D721Med (cell line): ENCODE measurements at regions not wholly inside any gene's neighbourhood (a gene's known extent, or its start where the extent isn't known, plus 50 kb on each side); places are given as distances from the start of the nearest gene placed in this dataset.
"Not testable (repeated sequence)": the region's sequence is repeated elsewhere in the genome, so short reads cannot be mapped to it uniquely, and the experiment has no call there.

Experiments
- DNase-seq: peaks from one replicate; pipeline ENCODE4 v3.0.0; 2011; ENCODE audit warnings: low spot score; ENCODE audit not compliant: insufficient read length
- FAIRE-seq: peaks from 2 replicates; lab custom pipeline; 2011; peaks lifted over from hg19 to GRCh38; lab: Jason Lieb, UNC
- TF ChIP-seq, protein P1 (sequence below): IDR thresholded peaks from 2 replicates; pipeline ENCODE4 v1.5.1; 2012; ENCODE audit warnings: mild to moderate bottlenecking, control low read depth; ENCODE audit not compliant: insufficient read depth; ENCODE audit errors: missing control alignments

DNA sequence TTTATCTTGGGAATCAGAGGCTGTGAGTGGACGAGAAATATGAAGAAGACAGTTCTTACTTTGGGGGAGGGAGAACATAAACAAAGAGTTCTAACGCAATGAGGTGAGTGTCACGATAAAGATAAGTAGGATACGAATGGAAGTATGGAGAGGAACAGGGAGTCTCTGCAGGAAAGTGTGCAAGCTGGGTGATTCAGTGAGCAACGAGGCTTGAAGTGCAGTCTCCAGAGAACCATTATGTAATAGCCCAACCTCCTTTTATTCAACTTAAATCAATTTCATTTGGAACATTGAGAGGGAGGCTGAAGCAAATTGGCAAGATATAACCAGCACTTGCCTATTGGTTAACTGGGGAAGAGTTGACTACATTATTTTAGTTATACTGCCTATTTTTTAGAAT, 99.3 kb upstream of the PLD5 start:
- DNase-seq (no peak), FAIRE-seq (no peak)
- TF ChIP-seq, protein P1, sequence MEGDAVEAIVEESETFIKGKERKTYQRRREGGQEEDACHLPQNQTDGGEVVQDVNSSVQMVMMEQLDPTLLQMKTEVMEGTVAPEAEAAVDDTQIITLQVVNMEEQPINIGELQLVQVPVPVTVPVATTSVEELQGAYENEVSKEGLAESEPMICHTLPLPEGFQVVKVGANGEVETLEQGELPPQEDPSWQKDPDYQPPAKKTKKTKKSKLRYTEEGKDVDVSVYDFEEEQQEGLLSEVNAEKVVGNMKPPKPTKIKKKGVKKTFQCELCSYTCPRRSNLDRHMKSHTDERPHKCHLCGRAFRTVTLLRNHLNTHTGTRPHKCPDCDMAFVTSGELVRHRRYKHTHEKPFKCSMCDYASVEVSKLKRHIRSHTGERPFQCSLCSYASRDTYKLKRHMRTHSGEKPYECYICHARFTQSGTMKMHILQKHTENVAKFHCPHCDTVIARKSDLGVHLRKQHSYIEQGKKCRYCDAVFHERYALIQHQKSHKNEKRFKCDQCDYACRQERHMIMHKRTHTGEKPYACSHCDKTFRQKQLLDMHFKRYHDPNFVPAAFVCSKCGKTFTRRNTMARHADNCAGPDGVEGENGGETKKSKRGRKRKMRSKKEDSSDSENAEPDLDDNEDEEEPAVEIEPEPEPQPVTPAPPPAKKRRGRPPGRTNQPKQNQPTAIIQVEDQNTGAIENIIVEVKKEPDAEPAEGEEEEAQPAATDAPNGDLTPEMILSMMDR, result no peak

DNA sequence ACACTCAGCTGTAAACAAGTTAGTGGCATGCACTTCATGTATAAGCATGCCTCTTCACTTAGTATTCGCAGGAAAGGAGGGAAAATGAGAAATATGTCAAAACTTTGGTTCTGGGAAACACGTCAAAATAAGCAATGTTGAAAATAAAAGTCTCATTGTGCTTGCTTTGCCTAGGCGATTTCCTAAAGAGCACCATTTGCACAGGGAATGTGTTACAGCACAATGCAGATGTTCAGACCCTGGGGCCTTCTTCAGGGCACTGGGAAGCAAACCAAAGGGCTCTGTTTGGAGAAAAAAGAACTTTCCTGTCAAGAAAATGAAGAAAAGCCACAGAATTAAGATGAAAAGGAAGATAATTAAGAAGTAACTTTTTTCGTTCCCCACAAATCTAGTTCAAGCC, 98.6 kb upstream of the PLD5 start:
- FAIRE-seq (no peak), DNase-seq (no peak)
- TF ChIP-seq, protein P1, result no peak

DNA sequence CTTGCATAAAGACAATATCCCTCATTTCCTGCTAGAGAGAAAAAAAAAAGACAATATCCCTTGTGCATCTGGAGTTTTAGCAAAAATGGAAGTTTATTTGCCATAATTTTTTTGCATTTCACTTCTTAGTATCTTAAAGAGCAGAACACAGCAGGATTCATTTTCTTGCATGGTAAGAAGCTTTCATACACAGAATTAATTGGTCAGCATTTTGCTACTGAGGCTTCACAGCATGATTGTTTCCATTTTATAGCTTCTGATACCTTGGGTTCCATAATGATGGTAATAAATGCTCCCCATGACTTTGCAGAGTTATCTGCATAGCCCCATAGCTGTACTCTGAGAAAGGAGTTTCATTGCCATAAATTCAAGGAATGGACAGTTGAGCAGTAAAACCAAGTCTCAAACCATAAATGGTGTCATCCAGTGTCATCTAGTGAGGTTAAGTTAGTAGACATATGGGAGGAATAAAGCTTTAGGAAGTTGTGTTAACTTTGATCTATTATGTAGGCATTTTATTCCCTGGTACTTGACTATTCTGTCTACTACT, 88.8 kb upstream of the PLD5 start:
- FAIRE-seq (no peak), DNase-seq (no peak)
- TF ChIP-seq, protein P1, result no peak

DNA sequence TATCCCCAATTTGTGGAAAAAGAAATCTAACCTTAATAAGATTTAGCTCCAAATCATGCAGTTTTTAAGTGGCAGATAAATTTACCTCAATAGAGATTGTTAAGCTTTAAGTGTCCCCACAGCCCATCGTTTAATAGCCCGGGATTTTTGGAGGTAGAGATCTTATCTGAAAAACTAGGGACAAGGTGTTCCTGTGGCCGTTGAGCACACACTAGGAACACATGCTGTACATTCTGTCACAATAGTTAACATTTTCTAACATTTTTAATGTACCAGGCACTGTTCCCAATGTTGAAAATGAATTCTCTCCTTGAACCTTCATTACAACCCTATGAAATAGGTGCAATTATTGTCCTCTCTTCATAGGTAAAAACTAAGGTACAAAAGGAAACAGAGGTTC, 85.7 kb upstream of the PLD5 start:
- TF ChIP-seq, protein P1, result no peak
- DNase-seq (no peak), FAIRE-seq (no peak)

DNA sequence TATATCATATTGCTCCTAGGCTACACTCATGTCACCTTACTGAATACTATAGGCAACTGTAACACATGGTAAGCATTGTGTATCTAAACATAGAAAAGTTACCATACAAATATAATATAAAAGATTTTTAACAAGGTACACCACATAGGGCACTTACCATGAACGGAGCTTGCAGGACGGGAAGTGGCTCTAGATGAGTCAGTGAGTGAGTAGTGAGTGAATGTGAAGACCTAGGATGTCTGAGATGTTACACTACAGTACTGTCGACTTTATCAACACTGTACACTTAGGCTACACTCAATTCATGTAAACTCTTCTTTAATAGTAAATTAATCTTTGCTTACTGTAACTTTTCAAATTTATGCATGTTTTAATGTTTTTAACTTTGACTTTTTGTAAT, 81.0 kb upstream of the PLD5 start:
- TF ChIP-seq, protein P1, result no peak
- DNase-seq (no peak), FAIRE-seq (no peak)

DNA sequence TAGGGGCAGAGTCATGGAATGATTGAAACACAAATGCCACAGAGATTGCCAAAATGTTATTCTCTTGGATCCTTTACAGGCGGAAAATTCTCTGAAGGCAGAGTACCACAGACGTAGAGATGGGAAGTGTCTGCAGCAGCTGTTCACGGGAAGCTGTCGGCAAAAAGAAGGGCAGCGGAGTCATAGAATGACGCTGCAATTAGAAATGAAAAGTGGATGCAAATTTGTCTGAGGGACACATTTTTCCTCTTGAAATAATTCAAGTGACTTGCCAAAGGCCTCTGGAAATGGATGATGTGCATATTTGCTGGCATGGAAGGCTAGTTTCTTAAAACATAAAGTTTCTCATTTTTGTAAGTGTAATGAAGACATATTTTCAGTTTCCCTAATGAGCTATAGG, 77.5 kb upstream of the PLD5 start:
- TF ChIP-seq, protein P1, result no peak
- FAIRE-seq, result no peak

DNA sequence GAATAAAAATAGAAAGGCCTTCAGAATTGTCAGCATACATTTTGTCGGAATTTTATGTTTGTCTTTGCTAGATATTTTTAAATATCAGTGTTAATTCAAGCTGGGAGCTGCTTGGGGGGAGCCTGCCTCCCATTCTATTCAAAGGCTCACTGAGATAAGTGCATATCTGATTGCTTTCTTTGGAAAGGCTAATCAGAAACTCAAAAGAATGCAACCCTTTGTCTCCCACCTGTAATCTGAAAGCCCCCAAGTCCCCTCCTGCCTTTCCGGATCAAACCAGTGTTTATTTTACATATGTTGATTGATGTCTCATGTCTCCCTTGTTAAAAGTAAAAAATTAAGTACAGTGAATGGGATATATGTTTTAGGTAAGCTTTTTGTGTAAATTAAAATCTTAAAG, 69.3 kb upstream of the PLD5 start:
- DNase-seq, FAIRE-seq: not testable (repeated sequence)

More for the DNA sequence above, 77.5 kb upstream of the PLD5 start:
- DNase-seq, result no peak

DNA sequence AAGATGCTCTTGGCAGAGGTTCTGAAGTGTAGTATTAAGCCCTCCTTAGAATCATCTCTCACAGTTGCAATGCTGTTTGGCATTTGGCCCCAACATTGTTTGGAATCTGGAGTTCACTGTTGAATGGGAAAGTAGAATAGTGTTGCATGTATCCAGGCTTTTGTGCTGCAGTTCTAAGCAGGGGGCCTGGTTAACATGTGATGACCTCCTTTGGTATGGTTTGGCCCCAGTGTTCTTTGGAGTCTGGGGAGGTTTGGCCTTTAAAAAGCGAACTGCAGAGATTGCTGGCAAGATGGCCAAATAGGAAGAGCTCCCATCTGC, 61.8 kb upstream of the PLD5 start:
- DNase-seq (no peak), FAIRE-seq (no peak)
- TF ChIP-seq, protein P1, result no peak
